Stromal cell of bone marrow (primary cell): ENCODE measurements at regions not wholly inside any gene's neighbourhood (a gene's known extent, or its start where the extent isn't known, plus 50 kb on each side); places are given as distances from the start of the nearest gene placed in this dataset.
A peak's percentile ranks its signal among the peaks of the same experiment; 100 is the strongest.
"Not testable (repeated sequence)": the region's sequence is repeated elsewhere in the genome, so short reads cannot be mapped to it uniquely, and the experiment has no call there.

ENCODE experiments used
- DNase-seq: peaks from one replicate; pipeline ENCODE4 v3.0.0-alpha.2; 2012; ENCODE audit warnings: low read depth

DNA sequence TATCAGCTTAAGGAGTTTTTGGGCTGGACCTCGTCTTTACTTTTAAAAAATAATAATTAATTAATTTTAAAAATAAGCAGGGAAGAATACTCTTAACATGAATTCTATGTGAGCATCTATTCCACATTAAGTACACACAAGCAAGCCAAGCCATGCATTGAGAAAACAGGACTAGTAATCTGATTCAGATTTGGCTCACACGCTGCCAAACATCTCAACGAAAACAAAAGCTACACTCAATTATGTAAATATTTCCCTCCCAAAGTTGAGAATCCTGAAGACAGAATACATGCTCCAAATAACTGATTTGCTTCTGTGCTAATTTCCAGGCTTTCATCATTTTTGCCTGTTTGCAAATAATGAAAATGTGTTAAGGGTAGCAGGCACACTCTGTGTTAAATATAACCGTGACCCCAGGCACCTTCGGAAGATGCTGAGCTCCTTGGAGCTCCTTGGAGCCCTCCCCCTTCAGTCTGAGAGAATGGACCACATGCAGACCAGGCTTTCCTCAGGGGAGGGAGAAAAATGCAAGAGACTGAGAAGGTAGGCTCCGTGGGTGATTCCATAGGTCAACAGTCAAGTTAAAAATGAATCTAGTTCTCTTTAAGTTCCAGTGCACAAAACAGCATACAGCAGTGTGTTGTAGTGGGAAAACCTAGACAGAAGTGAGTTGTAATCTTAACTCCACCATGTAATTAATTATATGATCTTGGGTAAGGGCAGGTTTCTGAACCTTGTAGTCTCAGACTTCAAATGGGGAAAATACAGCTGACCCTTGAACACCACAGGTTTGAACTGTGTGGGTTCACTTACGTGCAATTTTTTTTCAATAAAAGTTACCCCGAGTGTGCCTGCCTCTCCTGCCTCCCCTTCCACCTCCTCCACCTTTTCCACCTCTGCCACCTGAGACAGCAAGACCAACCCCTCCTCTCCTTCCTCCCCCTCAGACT is 161.3 kb upstream of the RREB1 start:
- DNase-seq: no peak

- no peak for DNase-seq
Measured at GRCh38 chr6:6950373-6951145, 157.2 kb upstream of the RREB1 start.

GRCh38 chr6:6951355-6951754 is 156.4 kb upstream of the RREB1 start:
- no peak for DNase-seq

DNA sequence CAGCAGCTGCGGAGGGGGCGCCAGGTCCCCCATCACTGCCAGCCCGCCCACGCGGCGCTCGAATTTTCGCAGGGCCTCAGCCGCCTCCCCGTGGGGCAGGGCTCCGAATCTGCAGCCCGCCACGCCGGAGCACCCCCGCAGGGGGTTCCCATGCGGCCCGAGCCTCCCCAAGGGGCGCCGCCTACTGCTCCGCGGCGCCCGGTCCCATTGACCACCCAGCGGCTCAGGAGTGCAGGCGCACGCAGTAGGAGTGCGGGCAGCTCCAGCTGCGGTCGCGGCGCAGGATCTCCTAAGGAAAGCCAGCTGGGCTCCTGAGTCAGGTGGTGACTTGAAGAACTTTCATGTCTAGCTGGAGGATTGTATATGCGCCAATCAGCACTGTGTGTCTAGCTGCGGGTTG is 155.3 kb upstream of the RREB1 start:
- DNase-seq: no peak

GRCh38 chr6:6952927-6953326 is 154.8 kb upstream of the RREB1 start:
- DNase-seq: not testable (repeated sequence)

DNA sequence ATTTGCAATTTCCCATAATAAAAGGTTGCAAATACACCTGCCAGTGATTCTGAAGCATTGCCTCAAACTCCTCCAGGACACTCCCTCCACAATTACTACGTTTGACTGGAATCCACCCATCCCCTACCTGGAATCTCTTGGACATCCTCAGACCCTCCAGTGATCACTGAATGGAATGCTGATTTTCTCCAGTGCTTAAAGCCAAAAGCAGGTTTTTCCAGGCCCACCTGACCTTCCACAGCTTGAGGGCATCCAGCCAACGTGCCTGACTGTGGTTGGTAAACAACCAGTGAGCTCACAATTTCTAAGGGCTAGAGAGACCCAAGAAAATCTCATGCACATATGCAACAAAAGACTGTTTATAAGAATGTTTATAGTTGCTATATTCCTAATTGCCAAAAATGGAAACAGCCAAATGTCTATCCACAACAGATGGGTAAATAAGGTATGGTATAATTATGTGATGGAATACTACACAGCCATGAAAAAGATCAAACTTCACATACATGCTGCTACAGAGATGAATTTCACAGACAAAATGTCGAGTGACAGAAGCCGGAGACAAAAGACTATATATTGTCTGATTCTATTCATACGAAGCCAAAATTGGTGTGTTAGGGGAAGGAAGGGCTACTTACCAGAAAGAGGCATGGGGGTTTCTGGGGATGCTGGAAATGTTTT is 147.1 kb upstream of the RREB1 start:
- no peak for DNase-seq

DNA sequence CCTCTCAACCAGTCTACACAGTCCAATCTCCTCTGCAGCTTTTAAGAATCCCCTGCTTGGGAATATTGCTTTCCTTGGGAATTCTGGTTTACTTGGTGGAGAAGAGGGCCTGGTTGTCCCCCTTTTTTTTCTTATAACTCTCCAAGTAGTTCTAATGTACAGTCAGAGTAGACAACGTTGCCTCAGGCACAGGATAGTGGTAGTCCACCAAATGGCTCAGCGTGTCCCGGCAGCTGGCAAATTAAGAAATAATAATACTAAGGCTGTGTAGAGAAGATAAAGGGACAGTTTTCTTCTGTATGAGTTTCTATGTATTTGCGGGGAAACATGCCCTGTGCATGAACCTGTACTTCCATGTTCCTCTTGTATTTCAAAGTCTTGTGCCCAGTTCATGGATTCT is 145.7 kb upstream of the RREB1 start:
- no peak for DNase-seq

- DNase-seq: no peak
Measured at GRCh38 chr6:6962699-6963098, 145.1 kb upstream of the RREB1 start.

DNA sequence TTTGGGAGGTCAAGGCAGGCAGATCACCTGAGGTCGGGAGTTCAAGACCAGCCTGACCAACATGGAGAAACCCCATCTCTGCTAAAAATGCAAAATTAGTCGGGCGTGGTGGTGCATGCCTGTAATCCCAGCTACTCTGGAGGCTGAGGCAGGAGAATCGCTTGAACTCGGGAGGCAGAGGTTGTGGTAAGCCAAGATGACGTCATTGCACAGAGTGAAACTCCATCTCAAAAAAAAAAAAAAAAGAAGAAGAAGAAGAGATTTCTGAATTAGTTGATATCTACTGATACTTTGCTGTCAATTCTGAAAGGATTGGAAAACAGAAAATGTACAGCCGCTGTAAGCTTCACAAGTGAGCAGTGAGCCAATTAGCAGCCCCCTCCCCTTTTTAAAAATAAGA is 144.4 kb upstream of the RREB1 start:
- not testable (repeated sequence) for DNase-seq

- DNase-seq: peak; percentile 5
Measured at GRCh38 chr6:6964675-6965074, 143.1 kb upstream of the RREB1 start.

DNA sequence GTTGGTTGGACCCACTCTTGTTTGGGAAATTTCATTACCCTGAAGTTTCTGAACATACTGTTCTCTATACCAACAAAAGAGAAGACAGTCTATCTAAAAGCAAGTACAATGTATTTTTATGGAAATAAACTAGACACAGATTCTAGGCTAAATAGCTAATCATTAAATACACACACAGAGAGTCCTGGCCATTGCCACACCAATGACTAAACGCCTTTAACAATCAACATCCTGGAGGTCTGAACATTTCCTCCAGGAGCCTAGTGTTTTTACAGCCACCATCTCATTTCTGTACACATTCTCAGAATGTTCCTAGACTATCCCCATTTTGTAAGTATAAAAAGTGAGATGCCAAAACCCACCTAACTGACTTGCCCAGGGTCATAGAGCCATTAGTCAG is 141.6 kb upstream of the RREB1 start:
- DNase-seq: no peak

- no peak for DNase-seq
Measured at GRCh38 chr6:6966569-6966968, 141.2 kb upstream of the RREB1 start.

DNA sequence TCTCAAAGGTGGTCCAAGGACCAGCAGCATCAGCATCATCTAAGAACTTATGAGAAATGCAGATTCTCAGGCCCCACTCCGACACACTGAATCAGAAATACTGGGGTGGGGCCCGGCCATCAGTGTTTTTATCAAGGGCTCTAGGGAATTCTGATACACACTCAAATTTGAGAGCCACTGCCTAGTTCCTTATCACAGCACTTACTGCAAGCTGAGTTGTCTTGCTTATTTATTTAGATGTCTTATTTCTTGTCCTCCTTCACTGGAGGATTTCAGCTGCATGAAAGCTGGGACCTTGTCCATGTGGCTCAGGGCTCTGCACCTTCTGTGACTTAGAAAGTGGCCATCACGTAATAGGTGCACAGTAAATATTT is 139.4 kb upstream of the RREB1 start:
- DNase-seq: no peak

DNA sequence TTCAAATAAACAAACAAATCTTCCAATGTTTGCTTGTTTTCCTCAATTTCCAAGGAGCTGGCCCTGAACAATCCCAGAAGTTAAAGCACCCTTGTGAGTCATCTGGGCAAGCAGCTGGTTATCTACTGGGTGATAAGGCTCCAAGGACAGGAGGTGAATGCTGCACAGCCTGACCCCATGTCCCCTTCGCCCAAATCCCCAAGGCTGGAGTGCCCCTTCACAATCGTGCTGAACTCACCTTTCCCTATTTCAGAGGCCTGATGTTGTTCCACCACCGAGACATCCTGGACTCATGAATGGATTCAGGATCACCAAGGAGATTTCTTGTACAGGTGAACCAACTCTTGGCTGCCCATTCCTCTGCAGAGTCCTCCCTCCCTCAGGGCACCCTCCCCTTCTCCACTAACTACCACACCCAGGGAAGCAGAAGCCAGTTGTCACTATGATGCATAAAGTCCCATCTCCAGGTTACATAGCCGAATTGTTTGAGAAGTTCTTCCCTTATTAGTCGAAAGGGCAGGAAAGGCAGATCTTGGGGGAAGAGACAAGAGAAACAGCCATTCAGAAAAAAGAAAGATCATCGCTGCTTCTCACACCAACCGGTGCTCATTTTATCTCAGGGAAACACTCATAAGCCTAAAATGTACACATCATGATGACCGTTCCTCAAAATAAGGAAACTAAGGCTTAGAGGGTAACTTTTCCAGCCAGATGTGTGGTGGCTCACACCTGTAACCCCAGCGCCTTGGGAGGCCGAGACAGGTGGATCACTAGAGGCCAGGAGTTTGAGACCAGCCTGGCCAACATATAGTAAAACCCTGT is 138.8 kb upstream of the RREB1 start:
- DNase-seq: no peak

- DNase-seq: no peak
Measured at GRCh38 chr6:6969761-6970223, 138.0 kb upstream of the RREB1 start.

DNA sequence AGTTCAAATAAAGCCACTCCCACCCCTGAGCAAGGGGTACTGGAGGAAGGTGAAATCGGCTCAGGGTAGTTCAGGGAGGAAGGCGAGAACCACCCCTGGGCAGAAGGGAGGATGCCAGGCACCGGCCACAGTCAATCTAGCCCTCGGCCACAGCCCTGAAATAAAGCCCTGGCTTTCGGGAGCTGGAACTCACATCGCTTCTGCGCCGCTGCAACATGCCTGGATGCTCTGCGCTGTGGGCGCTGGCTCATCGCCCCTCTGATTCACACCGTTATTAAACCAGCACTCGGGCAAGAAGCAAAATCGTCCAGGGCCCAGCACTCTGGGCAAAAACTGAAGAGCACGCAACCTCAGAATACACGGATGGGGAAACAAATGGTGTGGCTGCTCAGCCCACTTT is 136.9 kb upstream of the RREB1 start:
- DNase-seq: no peak

DNA sequence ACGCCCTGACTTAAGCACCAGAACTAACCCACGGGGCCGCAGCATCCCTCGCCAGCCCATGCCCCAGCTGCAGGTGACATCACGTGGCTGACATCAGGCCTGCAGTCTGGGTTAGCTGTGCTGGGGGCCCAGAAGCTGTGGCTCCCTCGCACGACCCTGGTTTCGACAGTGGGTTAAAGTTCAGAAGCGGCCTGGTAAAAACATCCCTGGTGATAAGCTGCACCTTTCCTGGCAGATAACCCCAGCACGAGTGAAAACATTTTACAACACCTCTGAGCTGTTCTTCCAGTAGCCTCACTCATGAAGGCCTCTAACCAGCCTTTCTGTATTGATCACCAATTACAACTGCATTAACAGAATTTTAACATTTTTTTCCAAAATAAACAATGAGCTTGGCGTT is 136.4 kb upstream of the RREB1 start:
- DNase-seq: no peak

DNA sequence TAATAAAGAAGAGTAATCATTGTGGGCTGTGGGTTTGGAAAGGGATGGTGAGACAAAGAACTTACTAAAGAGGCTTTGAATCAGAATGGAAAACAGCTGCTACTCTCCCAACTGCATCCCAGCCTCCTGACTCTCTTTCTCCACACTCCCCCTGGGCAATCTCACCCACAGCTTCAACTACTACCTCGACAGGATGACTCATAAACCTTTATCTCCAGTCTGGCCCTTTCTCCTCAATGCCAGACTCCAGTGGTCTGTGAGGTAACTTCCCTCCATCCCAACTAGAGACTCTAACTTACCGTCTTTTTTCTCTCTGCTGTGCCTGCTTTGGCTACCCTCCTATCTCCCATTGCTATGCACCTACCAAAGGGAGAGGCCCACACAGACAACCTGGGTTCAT is 135.3 kb upstream of the RREB1 start:
- peak; percentile 28 for DNase-seq

GRCh38 chr6:6973721-6974120 is 134.0 kb upstream of the RREB1 start:
- no peak for DNase-seq

GRCh38 chr6:6975459-6976111 is 132.2 kb upstream of the RREB1 start:
- DNase-seq: no peak

DNA sequence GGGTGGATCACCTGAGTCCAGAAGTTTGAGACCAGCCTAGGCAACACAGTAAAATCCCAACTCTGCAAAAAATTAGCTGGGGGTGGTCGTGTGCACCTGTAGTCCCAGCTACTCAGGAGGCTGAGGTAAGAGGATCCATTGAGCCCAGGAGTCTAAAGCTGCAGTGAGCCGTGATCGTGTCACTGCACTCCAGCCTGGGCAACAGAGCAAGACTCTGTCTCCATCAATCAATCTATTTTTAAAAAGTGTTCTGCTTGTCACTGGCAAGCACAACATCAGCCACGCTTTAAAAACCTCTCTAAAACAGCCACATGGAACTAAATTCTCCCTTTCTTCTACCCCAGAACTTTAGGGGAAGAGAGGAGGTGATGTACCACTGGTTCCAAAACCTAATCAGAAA is 131.6 kb upstream of the RREB1 start:
- DNase-seq: no peak
